K562 (cell line): ENCODE measurements at regions not wholly inside any gene's neighbourhood (a gene's known extent, or its start where the extent isn't known, plus 50 kb on each side); places are given as distances from the start of the nearest gene placed in this dataset.

Source experiments
- ATAC-seq: fragments of 200-7000 bp; cut with Tn5 transposase; 3 replicates; pipeline ENCODE4 v1.9.1; 2020; ENCODE audit warnings: moderate library complexity
- BruUV-seq: library from RNA; stranded (reverse); fragments of 400-500 nt; replicated peaks from 2 replicates; lab custom pipeline; 2021; lab: Mats Ljungman, UMichigan
- CTCF ChIA-PET: fragments of 300-600 bp; formaldehyde crosslinking; extraction: SDS; loops from one replicate; lab custom pipeline; 2021; ENCODE audit warnings: low intra/inter-chr PET ratio; lab: Yijun Ruan, JAX
- POLR2A ChIA-PET: fragments of 300-600, 350-650 bp; sonication (Branson Sonifier 250); formaldehyde crosslinking; extraction: SDS; loops from one replicate; lab custom pipeline; 2021; ENCODE audit warnings: antibody characterized with exemption, inconsistent platforms; lab: Yijun Ruan, JAX
- DNase-seq, 4 experiments: peaks; one replicate each; pipeline versions ENCODE4 v3.0.0 to v3.0.0-alpha.2; 2011 to 2018; ENCODE audit warnings: low spot score in 3 of 4, mixed read lengths in 3 of 4; ENCODE audit errors: extremely low read depth in 1 of 4
- FAIRE-seq: peaks from 2 replicates; lab custom pipeline; 2011; peaks lifted over from hg19 to GRCh38; lab: Jason Lieb, UNC
- H2AFZ ChIP-seq: 2 replicates; pipeline ENCODE4 v1.6.0; 2011; ENCODE audit warnings: low read depth, low read length, control low read depth, inconsistent platforms
- H3K27ac ChIP-seq: fragments of 200-600 bp; 3 replicates; pipeline ENCODE4 v1.8.0; 2011; ENCODE audit warnings: low read depth, mild to moderate bottlenecking, control low read depth, inconsistent platforms, low read length, moderate library complexity, mixed read lengths; ENCODE audit errors: extremely low read depth
- H3K27me3 ChIP-seq, 2 experiments: fragments of 300-600 bp in 1 of 2; 2 replicates in 1 of 2; 3 replicates in 1 of 2; pipeline versions ENCODE4 v1.6.0 to v1.8.0; 2011; ENCODE audit warnings: inconsistent platforms in 2 of 2, low read length in 2 of 2, mild to moderate bottlenecking in 1 of 2, mixed read lengths in 1 of 2, moderate library complexity in 1 of 2; ENCODE audit not compliant: control insufficient read depth in 2 of 2, insufficient read depth in 2 of 2
- H3K36me3 ChIP-seq: fragments of 300-600 bp; 3 replicates; pipeline ENCODE4 v1.8.0; 2011; ENCODE audit warnings: mild to moderate bottlenecking, low read length, inconsistent platforms; ENCODE audit not compliant: control insufficient read depth, insufficient read depth
- H3K4me1 ChIP-seq, 2 experiments: fragments of 200-600 bp in 1 of 2; replicated peaks in 1 of 2; 2 replicates in 1 of 2; 3 replicates in 1 of 2; pipeline versions ENCODE4 v1.5.1 to v1.8.0; 2011; ENCODE audit warnings: inconsistent platforms in 2 of 2, low read length in 2 of 2, mild to moderate bottlenecking in 1 of 2, mixed read lengths in 1 of 2, moderate library complexity in 1 of 2; ENCODE audit not compliant: control insufficient read depth in 2 of 2, insufficient read depth in 2 of 2
- H3K4me2 ChIP-seq: 2 replicates; pipeline ENCODE4 v1.6.1; 2011; ENCODE audit warnings: low read length, control low read depth, inconsistent platforms, mixed read lengths; ENCODE audit not compliant: insufficient read depth
- H3K4me3 ChIP-seq: fragments of 200-600 bp; sonication (generic), shearing (Covaris generic); 2 replicates; pipeline ENCODE4 v1.5.1; 2016; ENCODE audit warnings: control low read depth, inconsistent platforms
- H3K79me2 ChIP-seq: fragments of 200-600 bp; 3 replicates; pipeline ENCODE4 v1.8.0; 2011; ENCODE audit warnings: low read length, inconsistent platforms; ENCODE audit not compliant: control insufficient read depth, insufficient read depth
- H3K9ac ChIP-seq, 2 experiments: 2 replicates each; pipeline versions ENCODE4 v1.6.0 to v1.6.1; 2011; ENCODE audit warnings: low read depth in 2 of 2, low read length in 2 of 2, control low read depth in 1 of 2, inconsistent platforms in 1 of 2, mild to moderate bottlenecking in 1 of 2, mixed read lengths in 1 of 2; ENCODE audit not compliant: insufficient read depth in 1 of 2
- H3K9me1 ChIP-seq: one replicate; pipeline ENCODE4 v1.6.0; 2011; ENCODE audit warnings: inconsistent platforms, mild to moderate bottlenecking, low read length, moderate library complexity; ENCODE audit not compliant: control insufficient read depth, insufficient read depth
- H3K9me3 ChIP-seq: replicated peaks from 2 replicates; pipeline ENCODE4 v1.5.1; 2011; ENCODE audit warnings: low read depth, low read length, inconsistent platforms; ENCODE audit not compliant: control insufficient read depth, insufficient read depth
- H4K20me1 ChIP-seq: replicated peaks from 2 replicates; pipeline ENCODE4 v1.6.1; 2011; ENCODE audit warnings: low read length, inconsistent platforms, mixed read lengths; ENCODE audit not compliant: control insufficient read depth, insufficient read depth
- BACH1 ChIP-seq: fragments of 200-800 bp; sonication (Bioruptor generic); IDR thresholded peaks from 2 replicates; pipeline ENCODE4 v1.6.1; 2016; ENCODE audit warnings: missing genetic modification characterization, missing compliant biosample characterization
- CCNT2 ChIP-seq: IDR thresholded peaks from 2 replicates; pipeline ENCODE4 v1.6.1; 2011; ENCODE audit warnings: borderline replicate concordance, low read depth, mild to moderate bottlenecking, moderate library complexity, mixed read lengths, low read length; ENCODE audit not compliant: insufficient read length; ENCODE audit errors: extremely low read depth
- CREM ChIP-seq: IDR thresholded peaks from 2 replicates; pipeline ENCODE4 v1.6.1; 2014; ENCODE audit warnings: antibody characterized with exemption, low read depth
- DNMT1 ChIP-seq: fragments of 450-650 bp; IDR thresholded peaks from 2 replicates; pipeline ENCODE4 v1.6.1; 2016; ENCODE audit warnings: antibody characterized with exemption, mild to moderate bottlenecking
- EHMT2 ChIP-seq: fragments of 450-650 bp; IDR thresholded peaks from 2 replicates; pipeline ENCODE4 v1.6.1; 2018; ENCODE audit warnings: antibody characterized with exemption
- FUS ChIP-seq: fragments of 200-400 bp; formaldehyde crosslinking; optimal IDR thresholded peaks from 2 replicates; pipeline ENCODE3; 2017; ENCODE audit warnings: low read depth, low read length
- PTRF ChIP-seq: fragments of 450-650 bp; IDR thresholded peaks from 2 replicates; pipeline ENCODE4 v1.6.1; 2016; ENCODE audit warnings: mild to moderate bottlenecking, missing genetic modification characterization, missing compliant biosample characterization
- RNF2 ChIP-seq: sonication (generic); IDR thresholded peaks from 2 replicates; pipeline ENCODE4 v1.6.1; 2016
- SMARCC2 ChIP-seq: fragments of 450-650 bp; IDR thresholded peaks from 2 replicates; pipeline ENCODE4 v1.6.1; 2017; ENCODE audit warnings: antibody characterized with exemption, moderate library complexity, mild to moderate bottlenecking, low read depth
- SMARCE1 ChIP-seq: fragments of 450-650 bp; IDR thresholded peaks from 2 replicates; pipeline ENCODE4 v1.7.1; 2016; ENCODE audit warnings: mild to moderate bottlenecking
- SOX6 ChIP-seq: fragments of 450-650 bp; IDR thresholded peaks from 2 replicates; pipeline ENCODE4 v1.6.1; 2014; ENCODE audit warnings: mild to moderate bottlenecking
- ZKSCAN8 ChIP-seq: fragments of 200-800 bp; sonication (Bioruptor generic); IDR thresholded peaks from 2 replicates; pipeline ENCODE4 v1.6.1; 2016; ENCODE audit warnings: missing genetic modification characterization, missing compliant biosample characterization
- ZNF324 ChIP-seq: fragments of 250-450 bp; sonication (Bioruptor Pico); IDR thresholded peaks from 2 replicates; pipeline ENCODE4 v1.4.0; 2020; ENCODE audit warnings: mild to moderate bottlenecking
- ZNF445 ChIP-seq: fragments of 250-450 bp; sonication (Bioruptor Pico); IDR thresholded peaks from 2 replicates; pipeline ENCODE4 v1.4.0; 2020; ENCODE audit warnings: low read depth, mild to moderate bottlenecking, moderate library complexity
- ZSCAN32 ChIP-seq: fragments of 450-650 bp; formaldehyde crosslinking; IDR thresholded peaks from 2 replicates; pipeline ENCODE4 v1.4.0; 2020; ENCODE audit warnings: mild to moderate bottlenecking, moderate library complexity
- WGBS: fragments of 100-300 bp; shearing (Covaris generic); methylation state at CpG from one replicate; pipeline ENCODE4 v1.1.6; 2016; ENCODE audit warnings: low coverage, mixed read lengths; ENCODE audit not compliant: insufficient coverage; ENCODE audit errors: missing lambda C conversion rate; 5-methylcytosine and 5-hydroxymethylcytosine counted together
- in situ Hi-C: fragments of 300-500 bp; cut with MboI; formaldehyde crosslinking; loops from 4 replicates; pipeline ENCODE4 v1.15.0; 2018; ENCODE audit warnings: inconsistent platforms, mixed read lengths
- intact Hi-C: fragments of 100-400 bp; cut with micrococcal nuclease; formaldehyde crosslinking; loops from 2 replicates; pipeline ENCODE4 v1.14.2; 2022
- TF ChIP-seq, protein P1 (sequence below): sonication (generic); IDR thresholded peaks from 2 replicates; pipeline ENCODE4 v1.6.1; 2016
- TF ChIP-seq, protein P2 (sequence below): fragments of 450-650 bp; IDR thresholded peaks from 2 replicates; pipeline ENCODE4 v1.6.1; 2016; ENCODE audit warnings: borderline replicate concordance
- TF ChIP-seq, protein P3 (sequence below): fragments of 450-650 bp; IDR thresholded peaks from 2 replicates; pipeline ENCODE4 v1.7.0; 2016; ENCODE audit warnings: borderline replicate concordance

DNA sequence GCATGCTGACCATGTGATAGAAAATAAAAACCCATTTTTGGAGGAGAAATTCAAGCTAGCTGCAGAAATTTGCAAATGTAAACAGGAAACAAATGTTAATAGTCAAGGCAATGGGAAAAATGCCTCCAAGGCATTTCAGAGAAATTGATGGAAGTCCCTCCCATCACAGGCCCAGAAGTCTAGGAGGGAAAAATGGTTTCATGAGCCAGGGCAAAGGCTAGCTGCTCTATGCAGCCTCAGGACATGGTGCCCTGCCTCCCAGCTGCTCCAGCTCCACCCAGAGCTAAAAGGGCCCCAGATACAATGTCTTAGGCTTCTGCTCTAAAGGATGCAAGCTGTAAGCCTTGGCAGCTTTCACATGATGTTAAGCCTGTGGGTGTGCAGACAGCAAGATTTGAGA, 1419.4 kb upstream of the CELF4 start (continued):
- no peak for TF ChIP-seq ZSCAN32 (CRISPR knock-in tag)
- no peak for TF ChIP-seq SOX6
- no peak for TF ChIP-seq SMARCE1
- no peak for TF ChIP-seq RNF2
- TF ChIP-seq PTRF (tag) = no peak
- TF ChIP-seq EHMT2 = no peak
- no peak for TF ChIP-seq BACH1 (tag)
- TF ChIP-seq, protein P1, sequence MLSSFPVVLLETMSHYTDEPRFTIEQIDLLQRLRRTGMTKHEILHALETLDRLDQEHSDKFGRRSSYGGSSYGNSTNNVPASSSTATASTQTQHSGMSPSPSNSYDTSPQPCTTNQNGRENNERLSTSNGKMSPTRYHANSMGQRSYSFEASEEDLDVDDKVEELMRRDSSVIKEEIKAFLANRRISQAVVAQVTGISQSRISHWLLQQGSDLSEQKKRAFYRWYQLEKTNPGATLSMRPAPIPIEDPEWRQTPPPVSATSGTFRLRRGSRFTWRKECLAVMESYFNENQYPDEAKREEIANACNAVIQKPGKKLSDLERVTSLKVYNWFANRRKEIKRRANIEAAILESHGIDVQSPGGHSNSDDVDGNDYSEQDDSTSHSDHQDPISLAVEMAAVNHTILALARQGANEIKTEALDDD = no peak
- TF ChIP-seq, protein P2, sequence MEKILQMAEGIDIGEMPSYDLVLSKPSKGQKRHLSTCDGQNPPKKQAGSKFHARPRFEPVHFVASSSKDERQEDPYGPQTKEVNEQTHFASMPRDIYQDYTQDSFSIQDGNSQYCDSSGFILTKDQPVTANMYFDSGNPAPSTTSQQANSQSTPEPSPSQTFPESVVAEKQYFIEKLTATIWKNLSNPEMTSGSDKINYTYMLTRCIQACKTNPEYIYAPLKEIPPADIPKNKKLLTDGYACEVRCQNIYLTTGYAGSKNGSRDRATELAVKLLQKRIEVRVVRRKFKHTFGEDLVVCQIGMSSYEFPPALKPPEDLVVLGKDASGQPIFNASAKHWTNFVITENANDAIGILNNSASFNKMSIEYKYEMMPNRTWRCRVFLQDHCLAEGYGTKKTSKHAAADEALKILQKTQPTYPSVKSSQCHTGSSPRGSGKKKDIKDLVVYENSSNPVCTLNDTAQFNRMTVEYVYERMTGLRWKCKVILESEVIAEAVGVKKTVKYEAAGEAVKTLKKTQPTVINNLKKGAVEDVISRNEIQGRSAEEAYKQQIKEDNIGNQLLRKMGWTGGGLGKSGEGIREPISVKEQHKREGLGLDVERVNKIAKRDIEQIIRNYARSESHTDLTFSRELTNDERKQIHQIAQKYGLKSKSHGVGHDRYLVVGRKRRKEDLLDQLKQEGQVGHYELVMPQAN = no peak
- TF ChIP-seq DNMT1 = no peak
- TF ChIP-seq CCNT2 = no peak

DNA sequence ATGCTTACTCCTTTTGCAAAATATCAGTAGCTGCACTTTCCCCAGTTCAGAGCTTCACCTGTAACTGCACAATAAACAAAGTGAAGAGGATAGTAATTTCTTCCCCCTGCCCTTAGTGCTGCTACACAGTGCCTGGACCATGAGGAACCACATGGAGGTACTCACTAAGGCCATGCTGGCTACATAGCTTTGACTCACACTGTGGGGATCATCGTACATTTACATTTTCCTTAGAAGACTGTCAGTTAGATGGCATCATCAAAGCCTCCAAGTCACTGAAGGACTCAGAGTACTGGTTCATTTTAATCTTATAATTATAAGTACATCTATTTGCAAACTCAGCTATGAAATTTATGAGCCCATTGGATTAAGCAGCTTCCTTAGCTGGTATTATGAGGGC, 1416.5 kb upstream of the CELF4 start:
- CTCF ChIA-PET = no interaction called here
- FAIRE-seq = no peak

More for the DNA sequence above, 1416.5 kb upstream of the CELF4 start:
- 0% methylated on average over 1 of the region's 1 CpG for WGBS
- no peak overlapping the region for H3K27ac ChIP-seq
- H3K9me3 ChIP-seq = no peaks in the 10 kb centered on the region; the same call in 1 of the 2 replicates
- H3K4me1 ChIP-seq = no peaks in the 10 kb centered on the region
- H3K4me3 ChIP-seq = no peak overlapping the region
- intact Hi-C loops = no loop called here
- no peaks in the 10 kb centered on the region for H3K79me2 ChIP-seq
- no peak for TF ChIP-seq ZNF445
- TF ChIP-seq CREM = no peak
- no peak for TF ChIP-seq ZKSCAN8 (CRISPR knock-in tag)
- no peak for TF ChIP-seq ZNF324 (CRISPR knock-in tag)
- TF ChIP-seq SMARCC2 = no peak
- TF ChIP-seq, protein P3, sequence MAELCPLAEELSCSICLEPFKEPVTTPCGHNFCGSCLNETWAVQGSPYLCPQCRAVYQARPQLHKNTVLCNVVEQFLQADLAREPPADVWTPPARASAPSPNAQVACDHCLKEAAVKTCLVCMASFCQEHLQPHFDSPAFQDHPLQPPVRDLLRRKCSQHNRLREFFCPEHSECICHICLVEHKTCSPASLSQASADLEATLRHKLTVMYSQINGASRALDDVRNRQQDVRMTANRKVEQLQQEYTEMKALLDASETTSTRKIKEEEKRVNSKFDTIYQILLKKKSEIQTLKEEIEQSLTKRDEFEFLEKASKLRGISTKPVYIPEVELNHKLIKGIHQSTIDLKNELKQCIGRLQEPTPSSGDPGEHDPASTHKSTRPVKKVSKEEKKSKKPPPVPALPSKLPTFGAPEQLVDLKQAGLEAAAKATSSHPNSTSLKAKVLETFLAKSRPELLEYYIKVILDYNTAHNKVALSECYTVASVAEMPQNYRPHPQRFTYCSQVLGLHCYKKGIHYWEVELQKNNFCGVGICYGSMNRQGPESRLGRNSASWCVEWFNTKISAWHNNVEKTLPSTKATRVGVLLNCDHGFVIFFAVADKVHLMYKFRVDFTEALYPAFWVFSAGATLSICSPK = no peak
- no peak for TF ChIP-seq FUS
- POLR2A ChIA-PET = no interaction called here
- ATAC-seq = no peak
- H3K9ac ChIP-seq = no peak overlapping the region
- H2AFZ ChIP-seq = no peak overlapping the region
- no peaks in the 10 kb centered on the region for H3K9me1 ChIP-seq
- no peaks in the 10 kb centered on the region for H3K27me3 ChIP-seq
- no peak overlapping the region for H3K4me2 ChIP-seq
- no peak for DNase-seq
- H4K20me1 ChIP-seq = no peaks in the 10 kb centered on the region
- in situ Hi-C loops = no loop called here
- BruUV-seq = no TSS peak
- H3K36me3 ChIP-seq = no peaks in the 10 kb centered on the region
